GM12874 (cell line): ENCODE measurements at regions not wholly inside any gene's neighbourhood (a gene's known extent, or its start where the extent isn't known, plus 50 kb on each side); places are given as distances from the start of the nearest gene placed in this dataset.

Source experiments
- TF ChIP-seq, protein P1 (sequence below): IDR thresholded peaks from 2 replicates; pipeline ENCODE4 v1.5.1; 2011; ENCODE audit warnings: low read depth, mild to moderate bottlenecking, control low read depth, low read length, moderate library complexity; ENCODE audit not compliant: insufficient read depth

DNA sequence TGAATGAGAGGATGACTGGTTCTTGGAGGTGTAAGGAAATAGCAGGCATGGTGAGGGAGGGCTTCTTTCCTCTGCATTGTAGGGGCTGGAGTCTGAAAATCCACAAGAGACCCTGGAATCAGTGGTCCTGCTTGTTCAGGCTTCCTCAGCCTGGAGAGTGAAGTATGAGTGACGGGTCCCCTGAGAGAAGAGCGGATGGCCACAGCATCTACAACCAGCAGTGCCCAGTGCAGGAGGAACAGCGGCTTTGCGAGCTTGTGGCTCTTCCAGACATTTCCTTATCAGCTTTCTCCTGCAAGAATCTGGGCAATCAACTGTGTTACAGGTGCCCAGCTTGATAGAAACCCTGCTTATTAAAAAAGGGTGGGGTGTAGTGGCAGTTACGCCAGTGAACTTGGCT is 97.0 kb upstream of the HES1 start:
- TF ChIP-seq, protein P1, sequence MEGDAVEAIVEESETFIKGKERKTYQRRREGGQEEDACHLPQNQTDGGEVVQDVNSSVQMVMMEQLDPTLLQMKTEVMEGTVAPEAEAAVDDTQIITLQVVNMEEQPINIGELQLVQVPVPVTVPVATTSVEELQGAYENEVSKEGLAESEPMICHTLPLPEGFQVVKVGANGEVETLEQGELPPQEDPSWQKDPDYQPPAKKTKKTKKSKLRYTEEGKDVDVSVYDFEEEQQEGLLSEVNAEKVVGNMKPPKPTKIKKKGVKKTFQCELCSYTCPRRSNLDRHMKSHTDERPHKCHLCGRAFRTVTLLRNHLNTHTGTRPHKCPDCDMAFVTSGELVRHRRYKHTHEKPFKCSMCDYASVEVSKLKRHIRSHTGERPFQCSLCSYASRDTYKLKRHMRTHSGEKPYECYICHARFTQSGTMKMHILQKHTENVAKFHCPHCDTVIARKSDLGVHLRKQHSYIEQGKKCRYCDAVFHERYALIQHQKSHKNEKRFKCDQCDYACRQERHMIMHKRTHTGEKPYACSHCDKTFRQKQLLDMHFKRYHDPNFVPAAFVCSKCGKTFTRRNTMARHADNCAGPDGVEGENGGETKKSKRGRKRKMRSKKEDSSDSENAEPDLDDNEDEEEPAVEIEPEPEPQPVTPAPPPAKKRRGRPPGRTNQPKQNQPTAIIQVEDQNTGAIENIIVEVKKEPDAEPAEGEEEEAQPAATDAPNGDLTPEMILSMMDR = no peak

DNA sequence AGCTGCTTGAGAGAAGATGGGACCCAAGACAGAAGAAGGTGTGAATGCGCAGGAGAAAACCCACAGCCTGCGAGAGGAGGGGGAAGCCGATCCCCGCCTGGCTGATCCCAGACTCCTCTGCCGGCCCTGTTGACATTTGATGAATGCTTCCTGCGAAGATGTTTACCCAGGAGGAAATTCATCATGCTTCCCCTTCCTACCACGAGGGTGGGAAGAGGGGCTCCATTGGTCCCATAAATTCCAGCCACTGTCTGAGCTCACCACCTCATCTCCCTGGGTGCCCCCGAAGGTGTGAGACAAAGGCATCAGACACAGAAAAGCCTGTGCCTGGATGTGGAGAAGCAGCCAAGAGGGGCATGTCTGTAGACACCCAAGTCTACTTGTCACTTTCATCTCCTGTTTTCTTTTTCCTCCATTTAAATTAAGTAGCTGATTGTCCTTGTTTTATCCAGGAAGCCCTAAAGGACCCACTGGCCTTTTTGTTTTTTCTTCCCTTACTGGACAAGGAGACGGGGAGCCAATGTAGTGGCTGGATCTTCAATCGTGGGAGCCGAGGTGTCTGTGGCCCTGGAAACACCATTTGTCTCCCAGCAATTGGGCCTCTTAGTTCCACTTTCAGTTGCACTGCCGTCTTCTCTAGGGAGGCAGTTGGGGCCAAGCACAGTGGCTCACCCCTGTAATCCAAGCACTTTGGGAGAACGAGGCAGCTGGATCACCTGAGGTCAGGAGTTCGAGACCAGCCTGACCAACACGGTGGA is 95.3 kb upstream of the HES1 start:
- TF ChIP-seq, protein P1 = no peak

DNA sequence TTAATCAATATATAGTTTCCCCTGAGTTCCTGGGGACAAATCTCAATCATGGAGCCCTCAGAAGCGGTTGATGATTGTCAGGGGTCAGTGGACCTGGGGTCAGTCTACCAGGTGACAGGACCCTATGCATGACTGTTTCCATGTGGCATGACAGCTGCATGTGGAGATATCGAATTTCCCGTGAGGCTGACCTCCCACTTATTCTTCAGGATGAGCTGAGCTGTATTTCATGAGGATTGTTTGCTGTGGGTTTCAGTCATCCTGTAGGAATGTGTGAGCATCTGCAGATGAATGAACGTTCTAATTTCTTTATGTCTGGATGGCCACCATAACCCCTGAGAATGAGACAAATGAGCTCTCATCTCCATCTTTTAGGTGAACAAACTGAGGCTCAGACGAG is 93.0 kb upstream of the HES1 start:
- TF ChIP-seq, protein P1 = no peak

DNA sequence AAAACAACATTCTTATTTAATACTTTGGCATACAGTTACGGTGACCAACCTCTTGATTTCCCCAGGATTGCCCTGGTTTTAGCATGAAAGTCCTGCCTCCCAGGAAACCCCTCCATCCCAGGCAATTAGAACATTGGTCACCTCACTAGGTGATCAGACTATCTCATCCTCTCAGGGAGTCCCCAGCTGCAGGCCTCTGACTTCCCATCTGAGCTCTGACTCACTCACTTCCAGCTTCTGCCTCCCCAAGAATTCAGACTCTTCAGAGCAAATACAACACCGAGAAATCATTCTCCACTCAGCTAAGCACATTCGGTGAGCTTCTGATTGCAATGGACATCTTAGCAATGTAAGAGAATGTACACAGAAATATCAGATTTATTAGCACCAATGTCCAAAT is 92.4 kb upstream of the HES1 start:
- TF ChIP-seq, protein P1 = no peak

- TF ChIP-seq, protein P1 = no peak
Observed at GRCh38 chr3:194045289-194045688, 90.7 kb upstream of the HES1 start.

GRCh38 chr3:194045919-194046318 is 90.0 kb upstream of the HES1 start:
- TF ChIP-seq, protein P1 = no peak

DNA sequence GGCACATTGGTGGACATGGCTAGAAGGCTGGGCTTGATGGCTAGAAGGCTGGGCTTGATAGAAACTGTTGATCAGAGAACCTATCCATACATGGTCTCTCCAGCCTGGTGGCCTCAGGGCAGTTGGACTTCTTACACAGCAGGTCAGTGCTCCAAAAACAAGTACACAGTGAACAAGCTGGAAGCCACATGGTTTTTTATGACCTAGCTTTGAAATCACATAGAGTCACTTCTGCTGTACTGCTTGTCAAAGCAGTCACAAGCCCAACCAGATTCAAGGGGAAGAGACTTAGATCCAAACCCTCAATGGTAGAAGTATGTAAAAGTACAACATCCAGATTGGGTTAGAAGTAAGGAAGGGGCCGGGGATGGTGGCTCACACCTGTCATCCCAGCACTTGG is 89.4 kb upstream of the HES1 start:
- TF ChIP-seq, protein P1 = no peak
